ENCODE measurements at regions not wholly inside any gene's neighbourhood (a gene's known extent, or its start where the extent isn't known, plus 50 kb on each side); places are given as distances from the start of the nearest gene placed in this dataset.

GRCh38 chr2:120483355-120483754, 137.4 kb downstream of the INHBB start (continued):
- TF ChIP-seq CTBP2 (IDR thresholded peaks at IDR 0.05; ENCODE audit: borderline replicate concordance, insufficient read depth, insufficient read length, low read length) (no peak), CBX8 (IDR thresholded peaks at IDR 0.05; ENCODE audit: borderline replicate concordance, low read depth, low read length) (no peak), CHD7 (IDR thresholded peaks at IDR 0.05; ENCODE audit: insufficient replicate concordance, low read length) (no peak), KDM5A (IDR thresholded peaks at IDR 0.05; ENCODE audit: low read length) (no peak), SAP30 (IDR thresholded peaks at IDR 0.05; ENCODE audit: insufficient read depth, insufficient replicate concordance, low read length) (no peak), SIRT6 (IDR thresholded peaks at IDR 0.05; ENCODE audit: low read length) (no peak), E2F6 (IDR thresholded peaks at IDR 0.05) (no peak), USF2 (IDR thresholded peaks at IDR 0.05; ENCODE audit: low read length) (no peak)
